LHCN-M2 (cell line): ENCODE measurements at regions not wholly inside any gene's neighbourhood (a gene's known extent, or its start where the extent isn't known, plus 50 kb on each side); places are given as distances from the start of the nearest gene placed in this dataset.

Source experiments
- DNase-seq: peaks from one replicate; pipeline ENCODE4 v3.0.0-alpha.2; 2012; ENCODE audit warnings: low read depth

- DNase-seq, result no peak
Observed at GRCh38 chr2:59032499-59032898, 791.4 kb upstream of the FANCL start.

GRCh38 chr2:59029058-59029457, 787.9 kb upstream of the FANCL start:
- no peak for DNase-seq

- DNase-seq, result no peak
Observed at GRCh38 chr2:59027320-59027719, 786.2 kb upstream of the FANCL start.

GRCh38 chr2:59025157-59025757, 784.1 kb upstream of the FANCL start:
- no peak for DNase-seq

GRCh38 chr2:59021786-59022185, 780.7 kb upstream of the FANCL start:
- DNase-seq, result no peak

- DNase-seq, result no peak
Observed at GRCh38 chr2:59019566-59020159, 778.5 kb upstream of the FANCL start.

GRCh38 chr2:59018737-59019136, 777.6 kb upstream of the FANCL start:
- no peak for DNase-seq

- no peak for DNase-seq
Observed at GRCh38 chr2:59015027-59015426, 773.9 kb upstream of the FANCL start.

GRCh38 chr2:59012971-59013370, 771.8 kb upstream of the FANCL start:
- no peak for DNase-seq

- DNase-seq, result no peak
Observed at GRCh38 chr2:59012234-59012633, 771.1 kb upstream of the FANCL start.

GRCh38 chr2:59008950-59009349, 767.8 kb upstream of the FANCL start:
- DNase-seq, result no peak

GRCh38 chr2:59005836-59006615, 764.9 kb upstream of the FANCL start:
- DNase-seq, result no peak

GRCh38 chr2:59004621-59005020, 763.5 kb upstream of the FANCL start:
- no peak for DNase-seq

GRCh38 chr2:59000796-59001195, 759.7 kb upstream of the FANCL start:
- DNase-seq, result no peak

GRCh38 chr2:58992062-58992706, 751.1 kb upstream of the FANCL start:
- peak; percentile 6 for DNase-seq

- DNase-seq, result no peak
Observed at GRCh38 chr2:58991357-58991756, 750.2 kb upstream of the FANCL start.

- no peak for DNase-seq
Observed at GRCh38 chr2:58985541-58985940, 744.4 kb upstream of the FANCL start.

- no peak for DNase-seq
Observed at GRCh38 chr2:58984731-58985130, 743.6 kb upstream of the FANCL start.

- no peak for DNase-seq
Observed at GRCh38 chr2:58983111-58983510, 742.0 kb upstream of the FANCL start.

- DNase-seq, result no peak
Observed at GRCh38 chr2:58981237-58981636, 740.1 kb upstream of the FANCL start.

GRCh38 chr2:58976375-58977071, 735.4 kb upstream of the FANCL start:
- no peak for DNase-seq

GRCh38 chr2:58974881-58975280, 733.8 kb upstream of the FANCL start:
- DNase-seq, result no peak
